ENCODE measurements at regions not wholly inside any gene's neighbourhood (a gene's known extent, or its start where the extent isn't known, plus 50 kb on each side); places are given as distances from the start of the nearest gene placed in this dataset.
A peak's percentile ranks its signal among the peaks of the same experiment; 100 is the strongest.

- ATAC-seq (no peak), DNase-seq (no peak)
- Mint-ChIP-seq H3K4me3 (no peak overlapping the region), H3K4me1 (ENCODE audit: low read depth) (no peaks in the 10 kb centered on the region), H3K9me3 (no peaks in the 10 kb centered on the region), H3K27me3 (ENCODE audit: low read depth) (no peaks in the 10 kb centered on the region), H3K36me3 (ENCODE audit: insufficient read depth) (no peaks in the 10 kb centered on the region)
These were observed 352.8 kb upstream of the GYPC start for GRCh38 chr2:126303113-126303512.

- Mint-ChIP-seq H3K36me3 (ENCODE audit: insufficient read depth) (no peaks in the 10 kb centered on the region), H3K4me3 (no peak overlapping the region), H3K27me3 (ENCODE audit: low read depth) (no peaks in the 10 kb centered on the region), H3K9me3 (no peaks in the 10 kb centered on the region), H3K4me1 (ENCODE audit: low read depth) (no peaks in the 10 kb centered on the region)
- ATAC-seq (no peak), DNase-seq (no peak)
These were observed 351.8 kb upstream of the GYPC start for GRCh38 chr2:126304154-126304553.

- ATAC-seq = no peak
These were observed 349.4 kb upstream of the GYPC start for GRCh38 chr2:126306539-126306938.

GRCh38 chr2:126307740-126308139 is 348.2 kb upstream of the GYPC start:
- no peaks in the 10 kb centered on the region for H3K9me3 Mint-ChIP-seq

More at GRCh38 chr2:126306539-126306938, 349.4 kb upstream of the GYPC start:
- Mint-ChIP-seq H3K36me3 (ENCODE audit: insufficient read depth) (no peaks in the 10 kb centered on the region), H3K4me1 (ENCODE audit: low read depth) (no peaks in the 10 kb centered on the region), H3K9me3 (no peaks in the 10 kb centered on the region), H3K4me3 (no peak overlapping the region), H3K27me3 (ENCODE audit: low read depth) (no peaks in the 10 kb centered on the region)
- DNase-seq = no peak

GRCh38 chr2:126309185-126309584 is 346.8 kb upstream of the GYPC start:
- Mint-ChIP-seq H3K27me3 (ENCODE audit: low read depth) (no peaks in the 10 kb centered on the region), H3K9me3 (no peaks in the 10 kb centered on the region), H3K4me3 (no peak overlapping the region), H3K36me3 (ENCODE audit: insufficient read depth) (no peaks in the 10 kb centered on the region), H3K4me1 (ENCODE audit: low read depth) (no peaks in the 10 kb centered on the region)
- no peak for DNase-seq
- no peak for ATAC-seq

More at GRCh38 chr2:126307740-126308139, 348.2 kb upstream of the GYPC start:
- H3K4me1 Mint-ChIP-seq (ENCODE audit: low read depth) = no peaks in the 10 kb centered on the region
- no peaks in the 10 kb centered on the region for H3K36me3 Mint-ChIP-seq (ENCODE audit: insufficient read depth)
- ATAC-seq = no peak
- H3K27me3 Mint-ChIP-seq (ENCODE audit: low read depth) = no peaks in the 10 kb centered on the region
- no peak for DNase-seq
- H3K4me3 Mint-ChIP-seq = no peak overlapping the region

- ATAC-seq (no peak), DNase-seq (no peak)
- no peaks in the 10 kb centered on the region for H3K4me1 Mint-ChIP-seq (ENCODE audit: low read depth)
- no peak overlapping the region for H3K4me3 Mint-ChIP-seq
- no peaks in the 10 kb centered on the region for H3K9me3 Mint-ChIP-seq
- H3K36me3 Mint-ChIP-seq (ENCODE audit: insufficient read depth) = no peaks in the 10 kb centered on the region
- no peaks in the 10 kb centered on the region for H3K27me3 Mint-ChIP-seq (ENCODE audit: low read depth)
These were observed 343.4 kb upstream of the GYPC start for GRCh38 chr2:126312579-126312978.

- no peak for ATAC-seq
- Mint-ChIP-seq H3K9me3 (no peaks in the 10 kb centered on the region), H3K36me3 (ENCODE audit: insufficient read depth) (no peaks in the 10 kb centered on the region), H3K4me3 (no peak overlapping the region), H3K4me1 (ENCODE audit: low read depth) (no peaks in the 10 kb centered on the region), H3K27me3 (ENCODE audit: low read depth) (peaks cover 2% of the 10 kb centered on the region)
- DNase-seq = no peak
These were observed 340.1 kb upstream of the GYPC start for GRCh38 chr2:126315828-126316227.

GRCh38 chr2:126317790-126318431 is 338.0 kb upstream of the GYPC start:
- H3K4me3 Mint-ChIP-seq = no peak overlapping the region
- H3K27me3 Mint-ChIP-seq (ENCODE audit: low read depth) = peaks cover 2% of the 10 kb centered on the region
- no peaks in the 10 kb centered on the region for H3K9me3 Mint-ChIP-seq
- ATAC-seq (peak in 1 of 2 donors; percentile 52), DNase-seq (no peak)
- H3K4me1 Mint-ChIP-seq (ENCODE audit: low read depth) = no peaks in the 10 kb centered on the region
- H3K36me3 Mint-ChIP-seq (ENCODE audit: insufficient read depth) = no peaks in the 10 kb centered on the region

GRCh38 chr2:126322342-126322741 is 333.6 kb upstream of the GYPC start:
- ATAC-seq = no peak
- Mint-ChIP-seq H3K9me3 (no peaks in the 10 kb centered on the region), H3K4me3 (no peak overlapping the region), H3K27me3 (ENCODE audit: low read depth) (peaks cover 2% of the 10 kb centered on the region), H3K36me3 (ENCODE audit: insufficient read depth) (no peaks in the 10 kb centered on the region), H3K4me1 (ENCODE audit: low read depth) (no peaks in the 10 kb centered on the region)
- DNase-seq = no peak

- H3K4me1 Mint-ChIP-seq (ENCODE audit: low read depth) = no peaks in the 10 kb centered on the region
- no peaks in the 10 kb centered on the region for H3K27me3 Mint-ChIP-seq (ENCODE audit: low read depth)
- no peak for ATAC-seq
- H3K9me3 Mint-ChIP-seq = no peaks in the 10 kb centered on the region
- no peaks in the 10 kb centered on the region for H3K36me3 Mint-ChIP-seq (ENCODE audit: insufficient read depth)
- no peak overlapping the region for H3K4me3 Mint-ChIP-seq
- DNase-seq = no peak
These were observed 330.8 kb upstream of the GYPC start for GRCh38 chr2:126325202-126325601.

- H3K27me3 Mint-ChIP-seq (ENCODE audit: low read depth) = no peaks in the 10 kb centered on the region
These were observed 326.8 kb upstream of the GYPC start for GRCh38 chr2:126329173-126329572.

GRCh38 chr2:126342457-126342856 is 313.5 kb upstream of the GYPC start:
- H3K4me3 Mint-ChIP-seq = no peak overlapping the region
- DNase-seq = no peak

More at GRCh38 chr2:126329173-126329572, 326.8 kb upstream of the GYPC start:
- H3K36me3 Mint-ChIP-seq (ENCODE audit: insufficient read depth) = no peaks in the 10 kb centered on the region
- H3K4me1 Mint-ChIP-seq (ENCODE audit: low read depth) = no peaks in the 10 kb centered on the region
- ATAC-seq (no peak), DNase-seq (no peak)
- H3K4me3 Mint-ChIP-seq = no peak overlapping the region
- peaks cover 32% of the 10 kb centered on the region for H3K9me3 Mint-ChIP-seq

GRCh38 chr2:126343136-126343535 is 312.8 kb upstream of the GYPC start:
- Mint-ChIP-seq H3K9me3 (no peaks in the 10 kb centered on the region), H3K4me1 (ENCODE audit: low read depth) (no peaks in the 10 kb centered on the region), H3K27me3 (ENCODE audit: low read depth) (no peaks in the 10 kb centered on the region), H3K4me3 (no peak overlapping the region), H3K36me3 (ENCODE audit: insufficient read depth) (no peaks in the 10 kb centered on the region)
- no peak for DNase-seq
- no peak for ATAC-seq

More at GRCh38 chr2:126342457-126342856, 313.5 kb upstream of the GYPC start:
- H3K36me3 Mint-ChIP-seq (ENCODE audit: insufficient read depth) = no peaks in the 10 kb centered on the region
- H3K27me3 Mint-ChIP-seq (ENCODE audit: low read depth) = no peaks in the 10 kb centered on the region
- no peaks in the 10 kb centered on the region for H3K9me3 Mint-ChIP-seq
- ATAC-seq = no peak
- no peaks in the 10 kb centered on the region for H3K4me1 Mint-ChIP-seq (ENCODE audit: low read depth)

GRCh38 chr2:126344493-126344892 is 311.5 kb upstream of the GYPC start:
- Mint-ChIP-seq H3K36me3 (ENCODE audit: insufficient read depth) (no peaks in the 10 kb centered on the region), H3K4me3 (no peak overlapping the region), H3K9me3 (no peaks in the 10 kb centered on the region), H3K27me3 (ENCODE audit: low read depth) (no peaks in the 10 kb centered on the region), H3K4me1 (ENCODE audit: low read depth) (no peaks in the 10 kb centered on the region)
- DNase-seq (no peak), ATAC-seq (no peak)

- DNase-seq (no peak), ATAC-seq (no peak)
- Mint-ChIP-seq H3K27me3 (ENCODE audit: low read depth) (no peaks in the 10 kb centered on the region), H3K4me3 (no peak overlapping the region), H3K9me3 (no peaks in the 10 kb centered on the region), H3K4me1 (ENCODE audit: low read depth) (no peaks in the 10 kb centered on the region), H3K36me3 (ENCODE audit: insufficient read depth) (no peaks in the 10 kb centered on the region)
These were observed 310.3 kb upstream of the GYPC start for GRCh38 chr2:126345691-126346090.

Measured in activated T-cell treated with anti-CD3 and anti-CD28 coated beads, Interleukin-2, amount 50 U/mL, for 4 hours (primary cell).